HG03565 (cell line): ENCODE measurements at regions not wholly inside any gene's neighbourhood (a gene's known extent, or its start where the extent isn't known, plus 50 kb on each side); places are given as distances from the start of the nearest gene placed in this dataset.

Experiments
- ATAC-seq: cut with Tn5 transposase; IDR thresholded peaks from one replicate; pipeline ENCODE4 v1.9.1; 2021; ENCODE audit warnings: mild to moderate bottlenecking, moderate library complexity; ENCODE audit not compliant: unreplicated experiment

DNA sequence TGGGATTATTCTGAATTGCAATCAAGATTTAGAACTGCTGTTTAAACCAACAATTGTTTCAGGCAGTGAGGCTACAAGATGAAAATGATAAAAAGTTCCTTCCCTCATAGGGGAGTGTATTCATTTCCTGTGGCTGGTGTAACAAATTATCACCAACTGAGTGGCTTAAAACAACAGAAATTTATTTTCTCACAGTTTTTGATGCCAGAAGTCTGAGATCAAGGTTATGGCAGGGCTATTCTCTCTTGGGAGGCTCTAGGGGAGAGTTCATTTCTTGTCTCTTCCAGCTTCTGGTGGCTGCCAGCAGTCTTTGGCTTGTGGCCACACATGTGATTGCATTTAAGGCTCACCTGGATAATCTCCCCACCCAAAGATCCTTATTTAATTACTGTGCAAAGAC is 290.5 kb upstream of the ZSWIM2 start:
- no peak for ATAC-seq

DNA sequence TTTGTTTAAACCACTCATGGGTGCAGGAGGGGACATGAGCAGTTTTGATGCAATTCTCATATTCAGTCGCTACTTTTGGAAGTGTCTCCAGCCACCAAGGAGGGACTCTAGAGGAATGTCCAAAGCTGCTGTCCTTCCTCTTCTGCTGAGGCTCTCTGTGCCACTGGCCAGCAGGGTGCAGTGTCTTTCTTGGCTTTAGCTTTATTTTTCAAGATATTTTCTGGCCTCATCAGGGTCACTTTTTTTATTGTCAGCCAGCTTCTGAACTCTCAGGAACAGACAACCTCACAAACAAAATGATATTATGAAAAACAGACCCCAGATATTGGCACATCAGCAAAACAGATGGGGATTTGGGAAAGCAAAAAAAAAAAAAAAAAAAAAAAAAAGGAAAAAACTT is 289.3 kb upstream of the ZSWIM2 start:
- ATAC-seq: peak; percentile 69

DNA sequence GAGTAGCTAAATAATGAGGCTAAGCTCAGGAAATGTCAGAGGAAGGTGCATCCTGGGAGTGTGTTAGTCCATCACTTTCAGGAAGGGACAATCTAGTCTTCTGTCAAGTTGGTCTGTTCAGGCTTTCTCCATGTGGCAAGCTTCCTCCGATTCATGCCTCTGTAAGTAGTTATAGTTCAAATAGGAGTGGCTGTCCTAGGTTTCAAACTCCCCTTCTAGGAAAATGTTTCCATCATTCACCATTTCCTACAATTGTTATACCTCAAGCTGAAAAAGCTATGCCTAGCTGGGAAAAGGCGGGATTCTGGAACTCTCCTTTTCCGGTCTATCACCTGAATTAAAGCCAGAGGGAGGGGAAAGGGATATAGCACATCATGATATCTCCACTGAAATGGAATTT is 287.7 kb upstream of the ZSWIM2 start:
- no peak for ATAC-seq

DNA sequence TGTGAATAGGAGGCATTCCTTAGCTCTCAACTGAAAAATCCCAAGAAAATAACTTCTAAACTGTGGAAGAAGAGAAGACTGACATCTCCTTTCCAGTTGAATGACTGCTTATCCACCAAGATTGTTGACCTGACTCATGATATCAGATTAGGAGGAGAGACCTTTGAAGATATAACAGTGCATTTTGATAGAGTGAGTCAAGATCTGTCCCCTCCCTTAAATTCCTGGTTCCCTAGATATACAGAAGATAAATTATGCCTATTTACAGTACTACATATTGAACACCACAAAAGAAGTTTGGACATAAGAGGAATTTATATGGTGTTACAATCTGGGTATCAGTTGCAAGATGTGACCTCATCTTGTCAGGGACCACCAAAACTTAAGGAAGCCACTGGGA is 285.3 kb upstream of the ZSWIM2 start:
- no peak for ATAC-seq

DNA sequence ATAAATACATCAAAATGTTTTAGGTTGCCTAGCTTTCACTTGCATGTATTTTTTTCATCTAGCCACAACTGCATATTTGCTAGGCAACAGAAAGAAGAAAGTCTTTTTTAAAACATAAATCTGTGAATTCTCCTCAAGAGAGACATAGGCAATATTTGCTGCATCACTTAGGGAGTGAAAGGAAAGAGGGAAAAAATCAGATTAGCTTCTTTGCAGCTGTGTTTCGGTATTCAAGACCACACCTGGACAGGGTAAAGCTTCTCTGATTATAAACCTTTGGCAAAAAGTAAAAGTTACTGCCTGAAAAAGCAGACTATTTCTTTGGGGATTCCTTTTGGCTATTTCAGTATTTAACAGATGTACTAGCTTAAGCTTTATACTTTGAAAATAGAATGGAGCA is 280.9 kb upstream of the ZSWIM2 start:
- ATAC-seq: no peak

DNA sequence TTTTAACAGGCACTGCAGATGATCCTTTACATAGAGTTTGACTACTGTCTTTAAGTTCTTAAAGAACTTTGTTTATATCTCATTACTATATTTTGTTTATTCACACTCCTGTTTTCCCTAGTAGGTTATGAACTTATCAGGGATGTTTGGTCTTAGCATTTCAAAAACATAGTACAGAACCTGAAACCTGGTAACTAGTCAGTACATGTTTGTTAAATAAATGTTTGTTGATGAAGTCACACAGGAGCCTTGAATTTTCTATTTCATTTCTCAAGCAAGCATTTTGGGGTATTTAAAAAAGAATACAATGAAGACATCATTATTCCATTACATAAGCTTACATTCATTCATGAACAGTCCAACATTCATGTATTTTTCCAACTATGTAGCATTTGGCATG is 280.3 kb upstream of the ZSWIM2 start:
- ATAC-seq: no peak

DNA sequence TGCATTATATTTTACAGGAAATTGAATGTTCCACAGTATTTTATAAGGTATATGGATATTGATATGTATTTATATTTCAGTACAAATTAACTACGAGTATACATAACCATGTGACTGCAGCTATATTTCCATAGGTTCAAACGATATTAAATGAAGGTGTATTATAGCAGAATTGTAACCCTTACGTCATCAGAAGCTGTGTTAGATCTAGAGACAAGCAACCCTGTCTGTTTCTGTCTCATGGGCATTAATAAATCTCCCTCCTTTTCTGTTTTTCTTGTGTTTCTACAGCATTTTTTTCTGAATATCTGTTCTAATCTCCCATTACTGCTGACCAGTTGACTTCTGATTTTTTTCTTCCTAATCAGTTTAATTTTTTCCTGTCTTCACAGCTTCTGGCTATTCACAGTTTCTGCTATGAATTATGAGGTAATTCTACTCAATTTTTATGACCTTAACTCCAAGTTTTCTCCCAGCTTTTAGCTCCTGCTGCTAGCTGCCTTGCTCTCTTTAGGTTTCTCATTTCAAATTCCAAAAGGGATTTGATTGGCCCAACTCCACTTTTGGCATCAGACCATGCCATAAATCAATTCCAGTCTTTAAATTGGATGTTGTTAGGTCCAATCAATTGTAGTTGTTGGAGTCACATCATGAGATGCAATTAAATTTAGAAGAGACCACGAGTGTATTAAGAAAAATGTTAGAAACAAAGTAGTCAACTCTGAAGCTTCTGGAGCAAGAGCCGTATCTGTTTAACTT is 277.5 kb upstream of the ZSWIM2 start:
- ATAC-seq: no peak

DNA sequence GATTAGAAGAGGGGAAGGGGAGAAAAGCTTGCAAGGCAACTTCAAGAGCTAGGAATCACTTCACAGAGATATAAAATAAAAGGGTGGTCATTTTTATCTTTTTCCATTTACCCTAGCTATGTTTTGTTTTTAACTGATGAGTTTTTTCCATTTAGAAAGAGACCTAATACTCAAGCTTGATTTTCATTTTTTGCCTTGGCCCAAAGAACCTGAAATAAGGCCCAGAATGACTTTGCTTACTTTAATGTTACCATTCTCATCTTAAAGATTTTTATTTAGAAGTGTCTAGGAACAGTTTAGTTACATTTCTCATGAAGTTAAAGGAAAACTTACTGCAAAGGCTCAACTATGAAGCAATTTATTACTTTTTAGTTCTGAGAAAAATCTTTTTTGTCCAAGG is 276.3 kb upstream of the ZSWIM2 start:
- ATAC-seq: no peak

DNA sequence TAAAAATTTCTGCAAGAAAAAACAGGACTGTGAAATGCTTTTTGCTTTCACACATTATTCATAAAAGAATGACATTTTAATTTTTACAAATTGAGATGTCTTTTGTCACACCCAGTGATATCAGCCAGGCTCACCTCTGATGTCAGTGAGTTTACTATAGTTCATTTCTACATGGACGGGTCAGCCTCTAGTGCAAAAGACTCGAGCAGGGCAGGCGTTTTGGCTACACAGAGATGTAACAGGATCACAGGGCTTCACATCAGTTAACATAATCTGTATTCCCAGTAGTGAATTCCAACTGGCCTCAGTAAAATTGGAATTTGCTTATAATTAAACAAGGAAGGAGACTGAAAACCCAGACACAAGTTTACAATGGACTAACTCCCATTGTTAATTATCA is 275.6 kb upstream of the ZSWIM2 start:
- no peak for ATAC-seq

DNA sequence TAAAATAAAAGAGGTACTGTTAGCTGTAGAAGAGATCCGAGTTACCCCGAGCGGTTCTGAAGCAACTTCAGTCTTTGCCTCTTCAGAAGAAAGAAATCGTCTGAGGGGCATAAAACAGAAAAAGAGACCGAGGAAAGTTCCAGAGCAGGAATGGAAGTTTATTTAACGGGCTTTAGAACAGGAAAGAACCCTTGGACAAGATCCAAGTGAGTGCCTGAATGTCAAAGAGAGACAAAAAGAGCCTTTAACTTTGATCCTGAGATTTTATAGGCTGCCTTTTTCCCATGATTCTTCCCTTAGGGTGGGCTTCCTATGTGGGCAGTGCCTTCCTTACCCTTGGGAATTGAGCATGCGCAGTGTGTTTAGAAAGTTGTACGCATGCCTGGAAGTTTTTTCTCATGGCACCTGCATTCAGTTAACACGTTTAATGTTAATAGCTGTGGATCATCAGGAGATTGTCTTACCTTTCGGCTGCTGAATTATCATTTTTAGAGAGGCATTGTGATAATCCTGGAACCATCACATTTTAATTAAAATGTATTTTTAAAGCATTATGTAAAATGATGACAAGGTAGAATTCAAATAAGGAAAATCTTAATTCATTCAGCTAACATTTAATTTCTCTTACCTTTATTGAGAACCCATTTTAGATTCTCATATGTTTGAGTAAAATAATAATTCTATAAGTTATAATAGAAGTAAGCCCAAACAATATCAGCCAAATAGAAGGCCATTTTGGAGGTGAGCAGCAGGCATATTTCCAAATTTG is 269.5 kb upstream of the ZSWIM2 start:
- ATAC-seq: no peak

DNA sequence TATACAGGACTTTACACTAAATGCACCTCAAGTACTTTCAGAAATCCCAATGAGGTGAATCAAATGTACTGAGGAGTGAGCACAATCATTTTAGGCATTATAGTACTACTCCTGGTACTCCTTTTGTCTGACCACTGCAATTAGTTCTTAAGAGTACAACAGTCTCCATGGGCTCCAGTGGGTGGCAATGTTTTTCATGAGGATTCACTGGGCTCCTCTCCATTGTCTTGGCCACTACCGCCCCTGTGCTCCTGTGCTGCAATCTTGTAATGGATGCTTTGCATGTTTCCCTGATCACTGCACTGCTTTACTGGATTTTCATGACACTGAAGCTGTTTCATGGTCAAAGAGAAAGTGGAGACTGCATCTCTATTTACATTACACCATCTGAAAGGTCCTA is 268.5 kb upstream of the ZSWIM2 start:
- ATAC-seq: no peak

DNA sequence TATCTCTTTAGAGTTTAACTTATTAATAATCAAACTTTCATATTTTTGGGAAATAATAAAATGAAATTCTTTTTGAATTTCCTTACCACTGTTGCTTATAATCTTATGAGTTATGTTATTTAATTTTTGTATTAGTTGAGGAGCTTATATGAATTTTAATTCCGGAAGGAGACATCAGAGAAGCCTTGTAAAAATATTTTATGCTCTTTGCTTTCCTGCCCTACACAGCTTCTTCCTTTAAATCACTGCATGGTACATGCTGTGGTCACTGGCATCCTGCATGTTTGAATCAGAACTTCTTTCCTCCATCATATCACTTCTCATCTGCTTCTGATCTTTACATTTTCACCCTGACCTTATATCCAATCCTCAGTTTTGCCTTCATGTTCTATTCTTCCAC is 266.7 kb upstream of the ZSWIM2 start:
- no peak for ATAC-seq

DNA sequence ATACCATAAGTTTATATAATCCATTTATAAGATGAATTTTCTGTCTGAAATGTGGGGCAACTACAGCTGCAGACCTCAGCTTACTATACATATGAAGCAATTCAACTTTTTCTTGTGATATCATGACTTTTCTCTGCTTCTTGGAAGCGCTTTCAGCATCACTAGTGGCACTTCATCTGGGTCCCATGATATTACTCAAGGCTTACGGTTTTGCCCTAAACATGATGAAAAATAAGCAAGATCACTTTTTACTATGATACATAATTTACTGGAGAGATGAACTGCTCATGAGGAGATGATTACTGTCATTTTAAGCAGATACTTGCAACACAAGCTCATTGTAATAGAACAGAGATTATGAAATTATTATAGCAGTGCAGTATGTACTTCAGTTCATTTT is 258.0 kb upstream of the ZSWIM2 start:
- no peak for ATAC-seq

DNA sequence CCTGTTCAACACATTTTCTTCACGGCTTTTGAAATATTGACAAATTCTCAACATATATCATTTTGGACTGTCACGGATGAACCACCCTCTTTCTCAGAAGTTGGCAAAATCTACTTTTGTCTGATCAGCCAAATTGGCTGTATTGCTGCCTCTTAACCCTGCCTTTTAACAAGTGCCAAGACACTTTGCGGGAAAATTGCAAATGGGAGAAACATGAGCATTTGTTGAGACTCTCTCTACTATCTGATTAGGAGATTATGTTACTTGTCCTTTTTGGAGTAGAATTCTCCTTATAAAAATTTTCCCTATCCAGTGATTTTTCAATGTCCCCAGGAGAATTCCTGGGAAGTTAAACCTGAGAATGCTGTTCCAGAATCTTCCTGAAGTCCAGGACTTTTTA is 256.2 kb upstream of the ZSWIM2 start:
- no peak for ATAC-seq

DNA sequence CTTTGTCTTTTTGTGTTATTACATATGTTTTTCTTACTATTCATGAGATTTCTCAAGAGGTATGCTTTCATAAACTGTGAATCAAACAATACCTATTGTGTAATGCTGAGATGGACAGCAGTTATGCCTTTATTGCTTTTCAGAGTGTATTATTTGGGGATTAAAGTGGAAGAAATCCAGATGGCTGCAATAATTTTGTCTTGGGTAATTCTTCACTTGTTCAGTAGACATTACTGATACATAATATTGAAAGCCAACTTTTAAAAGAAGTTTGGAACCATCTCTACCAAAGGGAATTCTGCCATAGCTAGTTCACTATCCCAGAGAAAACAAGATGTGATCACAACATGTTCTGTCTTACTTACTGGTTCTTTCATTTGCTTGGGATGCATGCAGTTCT is 253.4 kb upstream of the ZSWIM2 start:
- ATAC-seq: no peak

DNA sequence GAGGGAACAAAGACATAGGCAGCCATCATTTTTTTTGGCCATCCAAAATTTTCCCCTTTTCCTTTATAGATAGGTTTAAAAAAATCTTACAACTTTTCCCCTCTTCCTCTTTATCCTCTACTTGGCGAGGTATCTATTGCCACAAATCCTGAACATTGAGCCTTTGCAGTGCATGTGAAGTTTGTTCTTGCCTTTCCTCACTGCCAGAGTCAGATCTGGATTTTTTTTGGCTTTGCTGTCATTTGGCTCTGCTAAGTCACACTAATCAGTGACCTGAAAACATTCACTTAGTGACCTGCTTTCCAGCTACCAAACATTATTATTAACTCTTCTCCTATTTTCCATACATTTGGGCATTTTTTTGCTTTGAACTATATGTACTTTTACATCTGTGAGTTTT is 249.2 kb upstream of the ZSWIM2 start:
- no peak for ATAC-seq

DNA sequence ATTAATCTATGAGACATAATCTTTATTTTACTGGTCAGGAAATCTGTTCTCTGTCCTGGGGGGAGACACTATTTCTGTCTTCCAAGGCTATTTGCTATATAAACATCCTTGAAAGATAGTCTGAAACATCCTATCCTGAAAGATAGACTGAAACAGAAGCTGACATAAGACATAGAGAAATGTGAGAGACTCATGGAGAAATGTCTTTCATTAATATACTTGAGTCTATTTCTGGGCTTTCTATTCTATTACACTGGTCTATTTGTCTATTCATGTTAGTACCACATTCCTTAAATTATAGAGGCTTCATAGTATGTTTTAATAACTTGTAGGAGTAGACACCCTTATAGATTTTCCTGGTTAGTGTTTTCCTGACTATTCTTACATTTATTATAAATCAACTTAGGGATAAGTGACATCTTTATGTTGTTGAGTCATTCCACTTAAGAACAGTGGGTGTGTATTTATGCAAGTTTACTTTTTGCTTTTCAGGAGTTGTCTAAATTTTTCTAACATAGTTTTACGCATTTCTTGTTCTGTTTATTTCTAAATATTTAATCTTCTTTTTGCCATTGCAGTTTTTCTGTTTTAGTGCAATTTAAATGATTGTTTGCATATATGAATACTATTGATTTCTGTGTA is 244.9 kb upstream of the ZSWIM2 start:
- ATAC-seq: no peak

DNA sequence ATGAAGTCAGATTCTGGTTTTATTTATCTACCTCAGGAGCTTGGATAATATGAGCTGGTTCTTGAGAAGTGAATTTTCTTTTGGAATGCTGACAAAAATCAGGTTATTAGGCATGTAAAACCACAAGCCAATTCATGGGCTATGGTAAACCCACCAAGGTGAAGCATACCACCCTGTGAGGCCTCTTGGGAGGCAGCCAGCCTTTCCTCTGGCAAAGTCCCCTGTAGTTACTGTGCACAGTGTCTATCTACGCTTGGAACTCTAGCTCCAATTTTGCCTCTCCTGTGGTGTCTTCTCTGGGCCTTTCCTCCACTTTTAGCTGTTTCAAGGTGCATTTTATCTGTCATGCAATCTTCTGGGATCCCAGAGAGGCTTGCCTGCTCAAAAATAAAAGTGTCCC is 242.7 kb upstream of the ZSWIM2 start:
- ATAC-seq: no peak

DNA sequence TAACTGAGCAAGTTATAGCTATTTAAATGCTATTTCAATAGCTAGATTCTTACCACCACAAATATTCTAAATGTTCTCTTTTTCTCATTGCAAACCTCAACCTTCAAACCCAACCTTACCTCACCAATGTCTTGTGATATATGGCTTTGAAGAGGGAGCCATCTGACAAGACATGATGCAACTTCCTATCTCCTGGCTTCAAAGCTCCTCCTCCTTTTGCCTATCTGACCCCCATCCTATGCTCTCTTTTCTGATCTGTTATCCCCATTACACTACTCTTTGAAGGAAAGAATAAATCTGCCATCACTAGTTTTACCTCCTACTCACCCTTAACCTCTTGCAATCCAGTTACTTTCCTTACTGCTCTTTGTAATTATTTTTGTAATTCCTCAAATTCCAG is 235.6 kb upstream of the ZSWIM2 start:
- ATAC-seq: no peak

DNA sequence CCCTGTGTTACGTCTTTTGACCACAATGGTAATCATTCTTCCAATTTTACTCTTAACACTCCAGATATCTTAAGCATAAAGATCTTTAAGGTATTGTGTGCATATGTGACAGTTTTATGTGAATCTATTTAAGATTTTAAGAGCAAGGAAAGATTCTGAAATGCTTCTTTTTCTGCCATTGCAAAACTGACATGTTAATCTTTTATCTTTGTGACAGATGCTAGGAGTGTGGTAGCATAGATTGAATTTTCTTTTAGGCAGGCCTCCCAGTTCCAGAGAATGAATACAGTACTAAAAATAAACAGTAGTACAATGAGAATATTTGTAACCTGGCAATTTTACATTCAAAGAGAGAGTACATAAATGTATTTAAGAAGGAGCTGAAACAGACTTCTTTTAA is 232.5 kb upstream of the ZSWIM2 start:
- ATAC-seq: no peak

DNA sequence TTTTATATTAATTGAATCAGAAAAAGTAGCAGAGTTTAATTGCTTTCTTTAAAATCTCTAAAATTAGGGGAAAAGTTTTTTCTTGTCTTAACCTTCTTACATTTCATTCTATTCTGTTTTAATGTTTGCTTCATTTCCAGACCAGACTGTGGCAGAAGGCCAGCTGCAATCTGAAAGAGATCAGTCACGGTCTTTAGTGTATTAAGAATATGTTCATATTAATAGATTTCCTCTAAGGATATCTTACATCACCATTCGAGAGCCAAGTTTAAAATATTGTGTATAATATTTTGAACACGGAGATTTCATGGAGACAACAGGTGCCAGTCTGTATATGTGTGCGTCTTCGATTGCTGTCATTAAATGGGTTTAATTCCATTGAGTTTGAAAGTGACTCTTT is 230.9 kb upstream of the ZSWIM2 start:
- no peak for ATAC-seq

DNA sequence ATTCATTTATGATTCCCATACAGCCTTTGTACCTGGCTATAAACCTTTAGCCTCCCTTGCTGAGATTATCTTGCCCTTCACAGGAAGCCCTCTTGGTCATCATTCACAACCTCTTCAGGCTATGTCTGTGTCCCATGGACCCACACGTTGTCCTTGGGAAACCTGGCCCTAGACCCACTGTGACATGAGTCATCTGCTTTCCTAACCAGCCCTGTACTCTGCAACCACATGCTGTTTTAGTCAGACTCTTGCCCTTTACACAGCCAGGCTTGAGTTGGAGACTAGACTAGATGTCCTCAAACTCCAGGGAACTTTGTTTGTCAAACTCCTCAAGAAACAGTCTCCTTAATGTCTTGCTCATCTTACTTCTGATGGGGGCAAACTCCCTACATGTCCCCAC is 229.3 kb upstream of the ZSWIM2 start:
- ATAC-seq: no peak
